ENCODE measurements at regions not wholly inside any gene's neighbourhood (a gene's known extent, or its start where the extent isn't known, plus 50 kb on each side); places are given as distances from the start of the nearest gene placed in this dataset.

GRCh38 chr5:113692891-113693457 is 179.5 kb downstream of the YTHDC2 start:
- Histone ChIP-seq H3K9me3 (no peaks in the 10 kb centered on the region), H3K36me3 (no peaks in the 10 kb centered on the region), H3K4me3 (no peak overlapping the region), H3K27me3 (peaks cover 0 to 4% of the 10 kb centered on the region in 2 donors), H3K4me1 (peaks cover 0 to 12% (median 0%) of the 10 kb centered on the region in 4 donors), H3K27ac (no peak overlapping the region)
- WGBS, 2 donors, result 8 to 11% methylated on average over 15 of the region's 15 CpGs
- TF ChIP-seq CTCF (IDR thresholded peaks at IDR 0.05) (no peak), POLR2A (IDR thresholded peaks at IDR 0.05) (no peak), EP300 (IDR thresholded peaks at IDR 0.05) (no peak)
- DNase-seq (ENCODE audit: low spot score in 2 of 2), result no peak

GRCh38 chr5:113693701-113694100 is 180.2 kb downstream of the YTHDC2 start:
- Histone ChIP-seq H3K36me3 (no peaks in the 10 kb centered on the region), H3K27ac (no peak overlapping the region), H3K4me1 (peaks cover 0 to 12% (median 0%) of the 10 kb centered on the region in 4 donors), H3K27me3 (peaks cover 0 to 4% of the 10 kb centered on the region in 2 donors), H3K9me3 (no peaks in the 10 kb centered on the region), H3K4me3 (no peak overlapping the region)
- TF ChIP-seq EP300 (IDR thresholded peaks at IDR 0.05), result no peak
- TF ChIP-seq POLR2A (IDR thresholded peaks at IDR 0.05), result no peak
- TF ChIP-seq CTCF (IDR thresholded peaks at IDR 0.05), result no peak
- DNase-seq (ENCODE audit: low spot score in 2 of 2), result no peak
- 27 to 33% methylated on average over 4 of the region's 4 CpGs for WGBS, 2 donors

GRCh38 chr5:113694576-113694975 is 181.1 kb downstream of the YTHDC2 start:
- Histone ChIP-seq H3K4me3 (no peak overlapping the region), H3K36me3 (no peaks in the 10 kb centered on the region), H3K27me3 (peaks cover 0 to 4% of the 10 kb centered on the region in 2 donors), H3K4me1 (peaks cover 0 to 12% (median 0%) of the 10 kb centered on the region in 4 donors), H3K27ac (no peak overlapping the region), H3K9me3 (no peaks in the 10 kb centered on the region)
- TF ChIP-seq EP300 (IDR thresholded peaks at IDR 0.05) (no peak), POLR2A (IDR thresholded peaks at IDR 0.05) (no peak), CTCF (IDR thresholded peaks at IDR 0.05) (no peak)
- WGBS, 2 donors, result 87 to 90% methylated on average over 2 of the region's 2 CpGs
- DNase-seq (ENCODE audit: low spot score in 2 of 2), result no peak

GRCh38 chr5:113703266-113703665 is 189.8 kb downstream of the YTHDC2 start:
- Histone ChIP-seq H3K27ac (no peak overlapping the region), H3K4me3 (no peak overlapping the region), H3K27me3 (no peaks in the 10 kb centered on the region), H3K4me1 (no peaks in the 10 kb centered on the region), H3K9me3 (peaks cover 0 to 25% (median 0%) of the 10 kb centered on the region in 4 donors), H3K36me3 (no peaks in the 10 kb centered on the region)
- DNase-seq (ENCODE audit: low spot score in 2 of 2), result no peak
- TF ChIP-seq EP300 (IDR thresholded peaks at IDR 0.05), result no peak
- TF ChIP-seq POLR2A (IDR thresholded peaks at IDR 0.05), result no peak
- TF ChIP-seq CTCF (IDR thresholded peaks at IDR 0.05), result no peak

- 92 to 93% methylated on average over 3 of the region's 3 CpGs for WGBS, 2 donors
- no peak for DNase-seq (ENCODE audit: low spot score in 2 of 2)
- Histone ChIP-seq H3K27me3 (no peaks in the 10 kb centered on the region), H3K4me1 (no peaks in the 10 kb centered on the region), H3K36me3 (no peaks in the 10 kb centered on the region), H3K27ac (no peak overlapping the region), H3K9me3 (peaks cover 0 to 25% (median 0%) of the 10 kb centered on the region in 4 donors), H3K4me3 (no peak overlapping the region)
- TF ChIP-seq EP300 (IDR thresholded peaks at IDR 0.05) (no peak), CTCF (IDR thresholded peaks at IDR 0.05) (no peak), POLR2A (IDR thresholded peaks at IDR 0.05) (no peak)
Observed at GRCh38 chr5:113705657-113706056, 192.2 kb downstream of the YTHDC2 start.

All from tibial nerve (tissue), 4 donors.